Memory B cell (primary cell): ENCODE measurements at regions not wholly inside any gene's neighbourhood (a gene's known extent, or its start where the extent isn't known, plus 50 kb on each side); places are given as distances from the start of the nearest gene placed in this dataset.

ENCODE experiments used
- ATAC-seq: fragments of 150-1000 bp; cut with Tn5 transposase; 2 replicates; pipeline ENCODE4 v1.10.0; 2021; ENCODE audit warnings: low read depth, mild to moderate bottlenecking, moderate library complexity
- DNase-seq, 2 donors: peaks; one replicate each; pipeline ENCODE4 v3.0.0; 2022; ENCODE audit warnings: low spot score in 2 of 2
- H3K27ac Mint-ChIP-seq: one replicate; pipeline ENCODE4 v1.8.0; 2022; ENCODE audit warnings: mild to moderate bottlenecking, moderate library complexity, mixed read lengths
- H3K27me3 Mint-ChIP-seq: one replicate; pipeline ENCODE4 v1.8.0; 2022; ENCODE audit warnings: mixed read lengths
- H3K36me3 Mint-ChIP-seq: one replicate; pipeline ENCODE4 v1.8.0; 2022; ENCODE audit warnings: mild to moderate bottlenecking, mixed read lengths
- H3K4me1 Mint-ChIP-seq: one replicate; pipeline ENCODE4 v1.8.0; 2022; ENCODE audit warnings: mixed read lengths
- H3K4me3 Mint-ChIP-seq: one replicate; pipeline ENCODE4 v1.8.0; 2022; ENCODE audit warnings: mild to moderate bottlenecking, moderate library complexity, mixed read lengths
- H3K9me3 Mint-ChIP-seq: one replicate; pipeline ENCODE4 v1.8.0; 2022; ENCODE audit warnings: mixed read lengths

DNA sequence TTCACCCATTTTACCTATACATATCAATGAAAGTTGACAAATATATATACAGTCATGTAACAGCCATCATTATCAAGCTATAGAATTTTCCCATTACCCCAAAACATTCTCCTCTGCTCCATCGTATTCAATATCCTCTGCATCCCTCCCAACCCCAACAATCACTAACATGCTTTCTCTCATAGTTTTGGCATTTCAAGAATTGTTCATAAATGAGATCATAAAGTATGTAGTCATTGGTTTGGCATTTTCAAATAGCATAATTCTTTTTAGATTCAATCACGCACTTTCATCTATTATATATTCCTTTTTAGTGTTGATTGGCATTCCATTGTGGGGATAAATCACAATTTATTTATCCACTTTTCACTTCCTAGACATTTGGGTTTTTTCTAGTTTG lies 866.0 kb upstream of the TMEM132C start:
- H3K36me3 Mint-ChIP-seq = no peaks in the 10 kb centered on the region
- no peak overlapping the region for H3K27ac Mint-ChIP-seq
- no peaks in the 10 kb centered on the region for H3K4me1 Mint-ChIP-seq
- H3K4me3 Mint-ChIP-seq = no peak overlapping the region
- ATAC-seq (no peak), DNase-seq (no peak)
- H3K27me3 Mint-ChIP-seq = no peaks in the 10 kb centered on the region
- peaks cover 2% of the 10 kb centered on the region for H3K9me3 Mint-ChIP-seq

DNA sequence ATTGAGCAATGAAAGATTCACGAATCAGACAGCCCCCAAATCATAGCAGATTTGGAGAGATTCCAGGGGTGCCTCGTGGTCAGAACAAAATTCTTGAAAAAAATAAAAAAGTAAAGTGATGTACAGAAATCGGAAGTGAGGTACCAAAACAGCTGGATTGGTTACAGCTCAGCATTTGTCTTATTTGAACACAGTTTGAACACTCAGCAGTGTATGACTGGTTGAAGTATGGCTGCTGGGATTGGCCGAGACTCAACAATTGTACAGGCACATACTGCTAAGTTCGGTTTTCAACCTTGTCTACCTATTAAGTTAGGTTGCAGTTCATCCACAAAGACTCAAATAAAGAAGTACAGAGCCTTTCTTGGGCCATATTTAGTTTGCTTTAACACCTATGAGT lies 865.4 kb upstream of the TMEM132C start:
- no peaks in the 10 kb centered on the region for H3K4me1 Mint-ChIP-seq
- no peaks in the 10 kb centered on the region for H3K36me3 Mint-ChIP-seq
- no peaks in the 10 kb centered on the region for H3K27me3 Mint-ChIP-seq
- no peak overlapping the region for H3K4me3 Mint-ChIP-seq
- no peak overlapping the region for H3K27ac Mint-ChIP-seq
- H3K9me3 Mint-ChIP-seq = peaks cover 2% of the 10 kb centered on the region
- no peak for ATAC-seq
- DNase-seq = no peak

DNA sequence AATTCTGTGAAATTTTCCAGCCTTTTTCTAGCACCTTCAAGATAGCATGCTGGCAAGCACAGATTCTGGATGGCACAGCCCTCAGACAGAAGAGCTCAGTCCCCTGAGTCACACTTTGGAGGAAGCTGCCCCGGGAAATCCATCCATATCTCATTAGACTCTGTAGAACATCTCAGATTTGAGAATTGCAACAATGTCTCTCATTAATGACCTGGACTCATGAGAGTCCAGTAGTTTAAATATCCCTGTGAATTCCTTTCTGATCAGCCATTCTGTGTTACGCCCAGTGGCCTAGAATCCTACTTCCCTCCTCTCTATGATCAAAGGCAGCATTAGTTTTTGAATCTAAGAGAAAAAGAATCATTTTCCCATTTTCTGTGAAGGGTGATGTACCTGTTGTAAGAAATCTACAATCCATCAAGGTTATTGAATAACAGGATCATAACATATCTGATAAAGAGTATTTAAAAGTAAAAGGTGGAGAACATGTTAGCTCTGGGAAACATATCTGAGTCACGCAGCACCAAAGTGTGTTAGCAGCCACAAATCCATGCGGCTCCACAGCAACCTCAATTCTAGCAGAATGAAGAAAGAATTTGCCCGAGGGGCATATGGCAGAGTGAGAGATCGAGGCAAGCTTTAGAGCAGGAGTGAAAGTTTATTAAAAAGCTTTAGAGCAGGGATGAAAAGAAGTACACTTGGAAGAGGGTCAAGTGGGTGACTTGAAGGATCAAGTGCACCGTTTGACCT lies 855.6 kb upstream of the TMEM132C start:
- Mint-ChIP-seq H3K4me3 (no peak overlapping the region), H3K27ac (no peak overlapping the region), H3K36me3 (no peaks in the 10 kb centered on the region), H3K9me3 (no peaks in the 10 kb centered on the region), H3K4me1 (no peaks in the 10 kb centered on the region), H3K27me3 (no peaks in the 10 kb centered on the region)
- ATAC-seq = no peak
- no peak for DNase-seq

DNA sequence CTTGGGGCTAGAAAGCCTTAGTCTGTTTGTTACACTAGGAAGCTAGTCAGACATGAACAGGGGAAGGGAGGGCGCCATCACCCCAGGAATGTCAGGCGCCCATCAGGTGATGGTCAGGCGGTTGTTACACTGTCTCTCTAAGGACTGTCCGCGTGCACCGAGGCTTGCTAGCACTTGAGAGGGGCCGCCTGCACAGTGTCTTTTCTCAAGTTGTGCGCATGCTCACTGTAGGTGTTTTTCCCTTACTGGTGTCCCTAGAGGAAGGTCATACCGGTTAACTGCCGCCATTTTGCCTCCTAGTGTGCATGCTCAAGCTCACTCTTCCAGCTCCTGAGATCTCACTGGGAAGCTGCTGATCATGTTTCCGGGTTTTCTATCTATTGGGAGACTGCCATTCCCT lies 855.0 kb upstream of the TMEM132C start:
- no peaks in the 10 kb centered on the region for H3K4me1 Mint-ChIP-seq
- H3K27ac Mint-ChIP-seq = no peak overlapping the region
- no peak overlapping the region for H3K4me3 Mint-ChIP-seq
- no peak for ATAC-seq
- no peak for DNase-seq
- peaks cover 2% of the 10 kb centered on the region for H3K9me3 Mint-ChIP-seq
- H3K27me3 Mint-ChIP-seq = no peaks in the 10 kb centered on the region
- H3K36me3 Mint-ChIP-seq = no peaks in the 10 kb centered on the region

DNA sequence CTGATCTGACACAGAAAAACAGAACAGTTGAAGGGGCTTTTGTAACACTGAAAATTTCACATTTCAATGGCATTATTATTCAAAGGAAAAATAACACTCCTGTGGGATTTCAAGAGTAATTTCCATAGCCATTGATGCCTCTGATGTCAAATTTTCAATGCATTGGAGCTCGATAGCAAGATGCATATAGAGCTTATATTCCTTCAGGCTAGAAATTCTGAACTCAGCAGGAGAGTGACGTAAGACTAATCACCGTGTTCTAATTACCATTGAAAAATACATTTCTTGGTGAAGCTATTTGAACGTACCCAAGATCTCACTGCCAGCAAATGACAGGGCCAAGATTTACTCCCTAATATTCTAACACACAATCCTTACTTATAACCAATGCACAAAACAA lies 854.1 kb upstream of the TMEM132C start:
- Mint-ChIP-seq H3K27ac (no peak overlapping the region), H3K4me1 (no peaks in the 10 kb centered on the region), H3K9me3 (peaks cover 5% of the 10 kb centered on the region), H3K36me3 (no peaks in the 10 kb centered on the region), H3K27me3 (no peaks in the 10 kb centered on the region), H3K4me3 (no peak overlapping the region)
- ATAC-seq (no peak), DNase-seq (no peak)

DNA sequence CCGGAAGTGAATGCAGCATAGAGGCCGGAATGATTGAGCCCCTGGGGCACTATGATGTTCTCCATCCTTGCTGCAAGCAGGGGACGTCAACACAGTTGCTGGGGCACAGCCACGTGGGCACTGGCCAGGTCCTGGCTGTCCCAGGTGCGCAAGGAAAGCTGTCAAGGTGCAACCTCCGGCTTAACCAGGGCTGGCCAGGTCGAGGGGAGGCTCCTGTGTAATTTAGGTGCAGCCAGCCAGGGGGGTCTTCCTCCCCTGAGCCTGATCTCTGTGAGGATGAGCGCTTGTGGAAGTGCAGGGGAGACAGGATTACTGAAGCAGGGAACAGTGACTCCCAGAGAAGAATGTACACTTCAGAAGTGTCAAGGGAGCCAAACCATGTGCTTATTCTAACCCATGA lies 852.8 kb upstream of the TMEM132C start:
- ATAC-seq (no peak), DNase-seq (no peak)
- Mint-ChIP-seq H3K4me1 (no peaks in the 10 kb centered on the region), H3K4me3 (no peak overlapping the region), H3K27ac (no peak overlapping the region), H3K9me3 (peaks cover 5% of the 10 kb centered on the region), H3K27me3 (no peaks in the 10 kb centered on the region), H3K36me3 (no peaks in the 10 kb centered on the region)

DNA sequence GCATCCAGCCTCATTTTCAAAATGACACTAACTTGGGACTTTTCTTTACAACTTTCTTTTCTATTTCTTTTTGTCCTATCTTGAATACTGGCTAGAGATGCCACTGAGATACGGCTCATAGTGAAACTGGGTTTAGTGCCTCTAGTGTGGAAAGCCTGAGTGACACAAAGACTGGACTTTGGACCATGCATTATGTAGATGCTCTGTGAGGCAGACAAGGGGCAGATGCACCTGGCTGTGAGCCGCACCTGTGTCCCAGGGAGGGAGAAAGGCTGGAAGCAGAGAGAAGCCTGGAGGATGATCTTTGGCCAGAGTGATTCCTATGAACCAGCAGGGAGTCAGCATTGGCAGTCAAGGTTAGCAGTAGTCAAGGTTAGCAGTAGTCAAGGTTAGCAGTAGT lies 852.3 kb upstream of the TMEM132C start:
- H3K27ac Mint-ChIP-seq = no peak overlapping the region
- H3K4me1 Mint-ChIP-seq = no peaks in the 10 kb centered on the region
- no peak overlapping the region for H3K4me3 Mint-ChIP-seq
- peaks cover 5% of the 10 kb centered on the region for H3K9me3 Mint-ChIP-seq
- H3K36me3 Mint-ChIP-seq = no peaks in the 10 kb centered on the region
- DNase-seq (no peak), ATAC-seq (no peak)
- H3K27me3 Mint-ChIP-seq = no peaks in the 10 kb centered on the region

DNA sequence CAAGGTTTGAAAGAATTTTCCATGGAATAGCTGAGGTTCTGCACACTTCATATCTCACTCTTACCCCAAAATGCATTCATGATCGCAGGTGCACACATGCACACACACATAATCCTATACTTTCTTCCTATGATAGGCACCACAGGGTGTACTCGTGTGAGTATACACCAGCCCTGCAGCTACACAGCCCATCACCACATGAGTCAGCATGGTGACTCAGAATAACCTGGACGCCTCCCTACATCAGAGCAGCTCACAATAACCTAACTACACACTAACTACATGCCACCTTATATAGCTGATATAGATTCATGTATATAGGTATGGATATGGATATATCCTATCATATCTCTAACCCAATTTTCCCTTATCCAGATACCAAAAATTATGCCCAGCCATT lies 850.2 kb upstream of the TMEM132C start:
- Mint-ChIP-seq H3K27ac (no peak overlapping the region), H3K27me3 (no peaks in the 10 kb centered on the region)
- ATAC-seq = no peak

DNA sequence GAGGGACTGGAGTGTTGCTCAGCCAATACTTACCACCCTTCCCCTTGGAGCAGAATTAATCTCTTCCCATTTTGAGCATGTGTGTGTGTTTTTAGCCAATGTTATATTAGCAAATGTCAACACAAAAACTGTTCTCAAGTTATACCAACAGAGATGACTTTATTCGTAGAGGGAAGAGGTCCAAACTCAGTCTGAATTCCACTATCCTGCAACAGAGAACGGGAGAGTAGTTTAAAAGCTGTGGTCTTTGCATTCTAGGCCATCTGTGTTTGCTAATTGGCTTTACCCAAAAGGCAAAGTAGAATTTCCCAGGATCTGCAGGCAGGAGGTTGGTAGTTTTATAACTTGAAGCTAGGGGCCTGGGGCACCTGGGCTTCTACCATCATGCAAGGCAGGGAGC lies 847.9 kb upstream of the TMEM132C start:
- H3K27ac Mint-ChIP-seq = no peak overlapping the region
- H3K27me3 Mint-ChIP-seq = no peaks in the 10 kb centered on the region
- peaks cover 5% of the 10 kb centered on the region for H3K9me3 Mint-ChIP-seq
- no peaks in the 10 kb centered on the region for H3K36me3 Mint-ChIP-seq
- no peak for DNase-seq
- no peak overlapping the region for H3K4me3 Mint-ChIP-seq
- no peaks in the 10 kb centered on the region for H3K4me1 Mint-ChIP-seq
- no peak for ATAC-seq

More for the DNA sequence above, 850.2 kb upstream of the TMEM132C start:
- no peak for DNase-seq
- no peak overlapping the region for H3K4me3 Mint-ChIP-seq
- H3K4me1 Mint-ChIP-seq = no peaks in the 10 kb centered on the region
- H3K36me3 Mint-ChIP-seq = no peaks in the 10 kb centered on the region
- H3K9me3 Mint-ChIP-seq = peaks cover 5% of the 10 kb centered on the region

DNA sequence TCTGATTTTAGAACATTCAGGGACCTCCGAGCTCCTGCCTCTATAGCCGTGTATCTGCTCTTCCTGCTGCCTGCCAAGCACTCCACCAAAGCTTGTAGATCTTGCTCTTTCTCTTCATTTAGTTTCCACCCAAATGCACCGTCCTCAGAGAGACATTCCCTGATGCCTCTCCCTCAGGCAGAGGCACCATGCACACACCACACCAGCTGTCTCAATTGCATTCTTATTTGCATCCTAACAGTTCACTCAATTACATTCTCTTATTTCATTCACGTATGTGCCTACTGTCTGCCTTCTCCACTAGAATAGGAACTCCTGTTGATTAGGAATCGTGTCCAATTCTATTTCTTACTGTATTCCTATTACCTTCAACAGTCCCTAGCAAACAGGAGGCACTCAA lies 845.4 kb upstream of the TMEM132C start:
- DNase-seq = no peak
- Mint-ChIP-seq H3K27ac (no peak overlapping the region), H3K27me3 (no peaks in the 10 kb centered on the region), H3K36me3 (no peaks in the 10 kb centered on the region), H3K4me1 (no peaks in the 10 kb centered on the region), H3K9me3 (peaks cover 6% of the 10 kb centered on the region), H3K4me3 (no peak overlapping the region)
- no peak for ATAC-seq

DNA sequence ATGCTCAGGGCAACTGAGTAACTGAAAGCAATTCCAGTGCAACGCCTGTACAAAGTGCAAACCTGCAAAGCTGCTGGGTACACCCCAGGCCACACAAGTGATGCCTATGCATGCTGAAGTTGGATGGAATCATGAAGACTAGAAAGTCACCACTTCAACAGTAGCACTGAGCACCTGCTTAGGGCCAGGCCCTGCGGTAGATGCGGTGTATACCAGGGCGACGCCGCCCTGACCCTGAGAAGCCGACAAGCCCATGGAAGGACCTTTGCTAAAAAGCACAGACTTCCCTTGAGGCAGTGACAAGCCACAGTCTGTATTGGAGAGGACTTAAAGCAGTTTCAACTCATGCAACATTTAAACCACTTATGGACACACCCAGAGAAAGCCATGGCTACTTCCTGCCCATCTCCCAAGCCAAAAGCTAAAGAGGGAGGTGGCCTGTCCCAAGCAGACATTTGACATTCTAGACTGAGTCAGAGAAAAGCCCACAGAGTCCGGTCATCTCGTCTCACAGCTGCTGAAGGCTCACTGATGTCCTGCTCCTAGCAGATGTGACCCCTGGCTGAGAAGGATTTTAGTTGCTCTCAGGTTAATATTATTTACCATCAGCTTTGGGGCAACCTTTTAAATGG lies 843.9 kb upstream of the TMEM132C start:
- no peak for DNase-seq
- ATAC-seq = no peak
- Mint-ChIP-seq H3K4me3 (no peak overlapping the region), H3K27ac (no peak overlapping the region), H3K9me3 (peaks cover 2% of the 10 kb centered on the region), H3K27me3 (no peaks in the 10 kb centered on the region), H3K36me3 (no peaks in the 10 kb centered on the region), H3K4me1 (no peaks in the 10 kb centered on the region)

DNA sequence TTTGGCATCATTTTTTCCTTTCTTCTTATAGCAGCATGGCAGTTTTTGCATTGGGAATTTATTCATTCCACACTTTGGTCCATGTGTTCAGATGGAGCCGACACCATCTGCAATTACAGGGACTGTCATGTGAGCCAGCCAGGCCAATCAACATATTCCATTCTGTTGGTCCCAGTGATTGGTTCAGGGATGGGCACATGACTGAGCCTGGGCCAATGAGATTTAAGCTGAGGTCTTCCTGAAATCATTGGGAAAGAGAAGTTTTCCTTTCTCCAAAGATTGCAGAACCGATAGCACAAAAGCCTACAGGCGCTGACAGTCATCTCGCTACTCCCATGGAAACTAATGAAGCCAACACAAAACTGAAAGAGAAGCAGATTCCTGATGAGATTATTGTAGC lies 841.5 kb upstream of the TMEM132C start:
- Mint-ChIP-seq H3K4me3 (no peak overlapping the region), H3K27me3 (no peaks in the 10 kb centered on the region), H3K36me3 (no peaks in the 10 kb centered on the region), H3K9me3 (peaks cover 2% of the 10 kb centered on the region), H3K4me1 (no peaks in the 10 kb centered on the region), H3K27ac (no peak overlapping the region)
- DNase-seq (no peak), ATAC-seq (no peak)

DNA sequence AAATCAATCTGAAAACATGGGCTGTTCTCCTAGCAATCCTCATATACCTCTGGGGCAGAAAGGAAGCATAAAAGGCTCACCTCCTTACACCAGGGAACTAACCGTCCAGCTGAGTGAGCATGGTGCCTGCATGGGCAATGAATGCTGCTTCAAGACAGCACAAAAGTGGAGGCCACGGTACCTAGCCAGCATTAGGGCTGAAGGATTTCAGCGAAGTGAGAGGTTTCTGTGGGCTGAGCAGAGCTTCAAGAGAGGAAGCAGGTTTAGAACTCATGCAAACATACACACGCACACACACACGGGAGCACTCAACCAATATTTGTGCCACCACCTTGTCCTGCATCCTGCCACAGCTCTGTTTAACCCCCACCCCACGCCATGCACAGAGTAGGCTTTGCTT lies 838.5 kb upstream of the TMEM132C start:
- ATAC-seq = no peak

DNA sequence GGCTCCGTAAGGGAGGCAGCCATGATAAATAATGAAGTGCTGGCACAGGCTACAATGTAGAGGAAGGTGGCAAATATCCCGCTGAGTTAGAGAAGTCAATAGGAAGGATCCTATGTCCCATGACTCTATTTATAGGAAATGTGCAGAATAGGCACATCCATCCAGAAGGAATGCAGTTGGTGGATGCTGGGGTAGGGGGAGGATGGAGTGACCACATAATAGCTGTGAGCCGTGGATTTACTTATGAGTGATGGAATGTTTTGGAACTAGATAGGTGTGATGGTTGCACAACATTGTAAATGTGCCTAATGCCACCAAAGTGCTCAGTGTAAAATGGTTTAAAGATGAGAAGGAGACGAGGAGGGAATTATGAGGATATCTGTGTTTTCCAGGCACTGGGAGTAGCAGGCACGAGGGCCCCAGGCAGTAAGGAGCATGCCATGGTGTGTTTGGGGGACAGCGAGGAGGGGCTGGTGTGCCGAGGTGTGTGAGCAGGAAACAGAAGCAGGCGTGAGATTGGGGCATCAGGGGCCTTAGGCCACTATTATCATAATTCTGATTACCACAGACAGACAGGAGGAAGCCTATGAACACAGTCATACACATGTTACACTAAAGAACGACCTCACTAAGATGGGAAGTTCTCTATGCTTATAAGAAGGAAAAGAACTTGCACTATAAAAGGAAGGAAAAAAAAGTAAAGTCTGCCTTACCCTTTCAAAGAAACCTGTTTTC lies 837.3 kb upstream of the TMEM132C start:
- no peaks in the 10 kb centered on the region for H3K27me3 Mint-ChIP-seq
- peaks cover 5% of the 10 kb centered on the region for H3K9me3 Mint-ChIP-seq
- no peak for ATAC-seq

More for the DNA sequence above, 838.5 kb upstream of the TMEM132C start:
- no peak overlapping the region for H3K27ac Mint-ChIP-seq
- peaks cover 2% of the 10 kb centered on the region for H3K9me3 Mint-ChIP-seq
- no peak overlapping the region for H3K4me3 Mint-ChIP-seq
- no peaks in the 10 kb centered on the region for H3K36me3 Mint-ChIP-seq
- no peak for DNase-seq
- no peaks in the 10 kb centered on the region for H3K4me1 Mint-ChIP-seq
- no peaks in the 10 kb centered on the region for H3K27me3 Mint-ChIP-seq

More for the DNA sequence above, 837.3 kb upstream of the TMEM132C start:
- no peak overlapping the region for H3K27ac Mint-ChIP-seq
- H3K36me3 Mint-ChIP-seq = no peaks in the 10 kb centered on the region
- no peaks in the 10 kb centered on the region for H3K4me1 Mint-ChIP-seq
- no peak for DNase-seq
- no peak overlapping the region for H3K4me3 Mint-ChIP-seq
